ENCODE measurements at regions not wholly inside any gene's neighbourhood (a gene's known extent, or its start where the extent isn't known, plus 50 kb on each side); places are given as distances from the start of the nearest gene placed in this dataset.

- Histone ChIP-seq H3K27me3 (no peaks in the 10 kb centered on the region), H3K4me1 (no peaks in the 10 kb centered on the region), H3K4me3 (ENCODE audit: low read depth, low read length) (no peak overlapping the region), H3K9me3 (no peaks in the 10 kb centered on the region), H3K36me3 (no peaks in the 10 kb centered on the region)
- no peak for TF ChIP-seq CTCF (IDR thresholded peaks at IDR 0.05; ENCODE audit: low read depth, low read length)
- DNase-seq = no peak
Observed at GRCh38 chr7:81577642-81578340, 192.1 kb downstream of the HGF start.

GRCh38 chr7:81574723-81575326 lies 195.0 kb downstream of the HGF start:
- H3K4me3 ChIP-seq (ENCODE audit: low read depth, low read length) = no peak overlapping the region
- no peak for TF ChIP-seq CTCF (IDR thresholded peaks at IDR 0.05; ENCODE audit: low read depth, low read length)
- H3K27me3 ChIP-seq = no peaks in the 10 kb centered on the region
- no peaks in the 10 kb centered on the region for H3K36me3 ChIP-seq
- no peaks in the 10 kb centered on the region for H3K9me3 ChIP-seq
- peaks cover 3% of the 10 kb centered on the region; the same call in 1 of the 2 replicates for H3K4me1 ChIP-seq
- no peak for DNase-seq

GRCh38 chr7:81573932-81574331 lies 195.9 kb downstream of the HGF start:
- TF ChIP-seq CTCF (IDR thresholded peaks at IDR 0.05; ENCODE audit: low read depth, low read length) = no peak
- DNase-seq = no peak
- no peaks in the 10 kb centered on the region for H3K27me3 ChIP-seq
- H3K36me3 ChIP-seq = no peaks in the 10 kb centered on the region
- no peaks in the 10 kb centered on the region for H3K9me3 ChIP-seq
- H3K4me3 ChIP-seq (ENCODE audit: low read depth, low read length) = no peak overlapping the region
- peaks cover 3% of the 10 kb centered on the region; the same call in 1 of the 2 replicates for H3K4me1 ChIP-seq

GRCh38 chr7:81573128-81573527 lies 196.7 kb downstream of the HGF start:
- no peaks in the 10 kb centered on the region for H3K9me3 ChIP-seq
- no peak overlapping the region for H3K4me3 ChIP-seq (ENCODE audit: low read depth, low read length)
- no peak for TF ChIP-seq CTCF (IDR thresholded peaks at IDR 0.05; ENCODE audit: low read depth, low read length)
- H3K36me3 ChIP-seq = no peaks in the 10 kb centered on the region
- no peak for DNase-seq
- H3K27me3 ChIP-seq = no peaks in the 10 kb centered on the region
- peaks cover 3% of the 10 kb centered on the region; the same call in 1 of the 2 replicates for H3K4me1 ChIP-seq

- TF ChIP-seq CTCF (IDR thresholded peaks at IDR 0.05; ENCODE audit: low read depth, low read length) = no peak
- Histone ChIP-seq H3K4me3 (ENCODE audit: low read depth, low read length) (no peak overlapping the region), H3K4me1 (no peaks in the 10 kb centered on the region), H3K9me3 (no peaks in the 10 kb centered on the region), H3K36me3 (no peaks in the 10 kb centered on the region), H3K27me3 (no peaks in the 10 kb centered on the region)
- DNase-seq = no peak
Observed at GRCh38 chr7:81562581-81562980, 207.3 kb downstream of the HGF start.

- H3K4me3 ChIP-seq (ENCODE audit: low read depth, low read length) = no peak overlapping the region
- H3K9me3 ChIP-seq = no peaks in the 10 kb centered on the region
- no peaks in the 10 kb centered on the region for H3K36me3 ChIP-seq
- DNase-seq = no peak
- no peaks in the 10 kb centered on the region for H3K4me1 ChIP-seq
- TF ChIP-seq CTCF (IDR thresholded peaks at IDR 0.05; ENCODE audit: low read depth, low read length) = no peak
- H3K27me3 ChIP-seq = no peaks in the 10 kb centered on the region
Observed at GRCh38 chr7:81560708-81561107, 209.1 kb downstream of the HGF start.

Measured in BE2C (cell line).